Globus pallidus (tissue), 1 donor: ENCODE measurements at regions not wholly inside any gene's neighbourhood (a gene's known extent, or its start where the extent isn't known, plus 50 kb on each side); places are given as distances from the start of the nearest gene placed in this dataset.
"Not testable (repeated sequence)": the region's sequence is repeated elsewhere in the genome, so short reads cannot be mapped to it uniquely, and the experiment has no call there.

Source experiments
- DNase-seq: peaks from one replicate; pipeline ENCODE4 v3.0.0-alpha.2; 2015; ENCODE audit warnings: low spot score

DNA sequence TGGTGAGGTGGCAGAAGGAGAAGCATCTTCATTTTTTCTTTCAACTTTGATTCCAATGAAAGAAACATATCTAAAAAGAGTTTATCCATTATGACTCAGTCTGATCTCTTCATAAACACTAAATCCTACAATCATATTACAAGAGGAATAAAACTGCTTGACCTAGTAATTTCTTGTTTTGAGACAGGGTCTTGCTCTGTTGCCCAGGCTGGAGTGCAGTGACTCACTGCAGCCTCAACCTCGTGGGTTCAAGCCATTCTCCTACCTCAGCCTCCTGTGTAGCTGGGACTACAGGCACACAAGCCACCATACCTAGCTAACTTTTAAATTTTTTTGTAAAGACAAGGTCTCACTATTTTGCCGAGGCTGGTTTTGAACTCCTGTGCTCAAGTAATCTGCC, 147.2 kb downstream of the NDUFA12 start:
- no peak for DNase-seq

DNA sequence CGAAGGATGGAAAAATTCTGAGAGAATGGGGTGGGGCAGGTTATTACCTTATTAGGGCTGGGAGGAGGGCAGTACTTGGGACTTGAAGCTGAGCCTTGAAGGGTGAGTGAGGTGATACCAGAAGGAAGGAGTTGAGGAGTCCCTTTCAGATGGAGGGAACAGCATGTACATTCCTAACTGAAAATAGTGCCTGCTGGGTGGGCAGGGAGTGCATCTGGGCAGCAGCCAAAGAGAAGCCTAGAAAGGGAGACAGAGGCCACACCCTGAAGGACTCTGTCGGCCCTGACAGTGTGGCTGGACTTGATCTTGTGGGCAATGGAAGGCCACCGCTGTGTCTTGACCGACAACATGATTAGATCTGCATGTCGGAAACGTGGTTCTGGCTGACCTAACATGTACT, 147.6 kb downstream of the NDUFA12 start:
- no peak for DNase-seq

DNA sequence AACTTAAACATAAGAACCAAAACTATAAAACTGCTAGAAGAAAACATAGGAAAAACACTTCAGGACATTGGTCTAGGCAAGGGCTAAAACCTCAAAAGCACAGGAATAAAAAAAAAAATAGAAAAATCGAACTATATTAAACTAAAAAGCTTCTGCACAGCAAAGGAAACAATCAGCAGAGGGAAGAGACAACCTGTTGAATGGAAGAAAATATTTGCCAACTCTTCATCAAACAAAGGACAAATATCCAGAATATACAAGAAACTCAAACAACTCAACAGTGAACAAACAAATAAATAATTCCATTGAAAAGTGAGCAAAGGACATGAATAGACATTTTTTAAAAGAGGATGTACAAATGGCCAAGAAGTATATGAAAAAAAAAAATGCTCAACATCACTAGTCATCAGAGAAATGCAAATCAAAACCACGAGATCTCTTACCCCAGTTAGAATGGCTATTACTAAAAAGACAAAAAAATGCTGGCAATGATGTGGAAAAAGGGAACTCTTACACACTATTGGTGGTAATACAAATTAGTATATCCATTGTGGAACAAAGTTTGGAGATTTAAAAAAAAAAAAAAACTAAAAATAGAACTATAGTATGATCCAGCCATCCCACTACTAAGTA, 152.0 kb downstream of the NDUFA12 start:
- no peak for DNase-seq

DNA sequence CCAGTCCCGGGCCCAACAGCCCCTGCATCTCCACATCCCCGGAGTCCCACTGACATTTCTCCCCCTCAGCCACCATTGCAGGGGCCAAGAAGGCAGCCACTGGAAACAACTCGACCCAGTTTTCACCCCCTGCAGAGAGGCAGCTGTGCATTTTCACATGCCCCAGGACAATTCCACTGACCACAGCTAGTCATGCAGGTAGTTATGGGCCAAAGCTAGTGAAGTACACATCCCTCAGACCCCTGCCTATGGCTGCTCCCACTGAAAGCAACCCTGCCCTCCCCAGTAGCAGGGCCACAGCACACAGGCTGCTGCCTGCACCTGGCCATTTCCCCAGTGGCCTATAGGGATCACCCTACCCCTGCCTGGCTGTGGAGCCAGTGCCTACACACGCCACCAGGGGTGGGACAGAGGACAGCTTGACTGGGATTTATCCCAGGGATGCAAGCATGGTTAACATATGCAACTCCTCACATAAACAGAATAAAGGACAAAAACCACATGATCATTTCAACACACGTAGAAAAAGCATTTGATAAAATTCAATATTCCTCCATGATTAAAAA, 154.0 kb downstream of the NDUFA12 start:
- no peak for DNase-seq

DNA sequence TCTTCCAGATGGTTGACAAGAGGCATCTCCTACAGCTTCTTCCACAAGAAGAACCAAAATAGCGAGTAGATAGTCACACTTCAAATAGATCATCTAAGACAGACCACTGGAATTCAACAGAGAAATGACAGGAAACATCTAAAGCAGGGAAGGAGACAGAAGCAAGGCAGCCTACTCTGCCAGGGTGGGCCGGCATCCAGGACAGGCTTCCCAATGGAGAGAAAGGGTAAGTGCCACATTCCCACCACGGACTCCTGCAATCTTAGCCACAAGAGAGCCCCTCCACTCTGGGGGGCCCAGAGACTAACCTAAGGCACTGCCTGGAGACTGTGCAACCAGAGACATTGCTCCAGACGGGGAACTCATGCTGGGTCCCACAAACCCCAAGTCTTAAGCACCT, 154.5 kb downstream of the NDUFA12 start:
- no peak for DNase-seq

DNA sequence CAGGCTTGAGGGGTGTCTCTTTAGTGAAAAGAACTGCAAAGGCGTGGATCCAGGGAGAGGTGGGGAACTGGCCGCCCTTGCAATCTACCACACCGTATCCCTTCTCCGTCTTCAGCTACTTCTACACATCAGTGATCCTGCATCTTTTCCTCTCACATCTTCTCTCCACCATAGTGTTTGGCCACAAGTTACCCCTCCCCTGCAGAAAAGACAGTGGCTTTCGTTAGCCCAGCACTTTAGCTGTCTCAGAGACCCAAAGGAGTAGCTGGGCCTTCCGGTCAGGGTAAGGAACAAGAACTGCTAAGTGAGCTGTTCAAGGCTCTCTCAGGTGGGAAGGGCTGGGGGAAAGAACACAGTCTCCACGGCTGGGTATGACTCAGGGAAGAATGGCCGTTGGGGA, 158.4 kb downstream of the NDUFA12 start:
- DNase-seq: no peak

DNA sequence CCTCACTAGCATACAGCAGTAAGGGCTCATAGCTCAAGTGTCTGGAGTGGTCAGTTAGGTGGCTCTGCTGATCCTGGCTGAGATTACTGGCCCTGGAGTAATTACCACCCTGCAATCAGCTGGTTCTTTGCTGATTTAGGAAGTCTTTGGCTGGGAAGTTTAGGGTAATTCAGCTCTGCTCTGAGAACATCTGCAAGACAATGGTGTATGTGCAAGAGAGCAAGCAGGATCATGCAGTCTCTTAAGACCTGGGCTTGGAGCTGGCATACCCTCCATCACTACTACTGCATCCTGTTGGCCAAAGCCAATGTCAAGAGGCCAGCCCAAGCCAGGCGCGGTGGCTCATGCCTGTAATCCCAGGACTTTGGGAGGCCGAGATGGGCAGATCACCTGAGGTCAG, 159.0 kb downstream of the NDUFA12 start:
- DNase-seq: no peak

DNA sequence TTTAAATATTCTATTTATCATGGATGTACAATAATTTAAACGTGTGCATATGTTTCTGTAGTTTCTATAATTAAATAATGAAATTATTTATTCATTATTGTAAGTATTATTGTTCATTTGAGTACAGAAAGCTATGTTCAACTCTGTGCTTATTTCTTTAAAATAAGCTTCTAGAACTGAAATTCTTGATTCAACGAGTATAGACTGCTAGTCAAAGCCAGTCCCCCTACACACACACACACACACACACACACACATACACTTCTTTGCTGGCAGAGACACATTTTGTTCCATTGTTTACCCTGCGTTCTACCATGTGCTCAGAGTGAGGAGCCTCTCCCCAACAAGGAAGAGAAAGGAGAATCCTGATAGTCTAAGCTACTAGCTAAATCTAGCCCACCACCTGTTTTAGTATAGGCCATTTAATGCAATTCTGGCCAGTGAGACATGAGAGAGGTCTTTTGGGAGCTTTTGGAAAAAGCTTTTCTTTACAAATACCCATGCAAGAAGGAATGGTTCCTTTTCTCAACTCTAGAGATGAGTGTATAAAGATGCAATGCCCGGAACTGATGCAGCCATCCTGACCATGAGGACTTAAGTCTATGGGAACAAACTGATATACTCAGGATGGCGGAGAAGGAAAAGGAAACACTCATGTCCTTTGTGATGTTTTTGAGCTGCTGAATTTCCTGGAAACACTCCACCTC, 161.4 kb downstream of the NDUFA12 start:
- DNase-seq: no peak

DNA sequence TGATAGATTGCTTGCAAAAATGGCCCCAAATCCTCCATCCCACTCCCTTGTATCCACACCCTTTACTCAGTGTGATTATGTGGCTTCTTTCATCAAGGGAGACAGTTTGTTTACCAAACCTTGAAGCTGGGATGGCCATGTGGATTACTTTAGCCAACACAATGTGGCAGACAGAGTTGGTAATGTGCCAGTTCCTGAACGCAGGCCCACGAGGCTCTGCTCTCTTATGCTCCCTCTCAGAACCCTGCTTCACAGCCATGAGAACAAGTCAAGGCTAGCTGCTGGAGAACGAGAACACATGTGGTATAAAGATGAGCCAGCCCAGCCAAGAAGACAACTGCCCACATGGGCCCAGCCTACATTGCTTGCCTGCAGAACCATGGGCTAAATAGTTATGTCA, 162.3 kb downstream of the NDUFA12 start:
- DNase-seq: no peak

DNA sequence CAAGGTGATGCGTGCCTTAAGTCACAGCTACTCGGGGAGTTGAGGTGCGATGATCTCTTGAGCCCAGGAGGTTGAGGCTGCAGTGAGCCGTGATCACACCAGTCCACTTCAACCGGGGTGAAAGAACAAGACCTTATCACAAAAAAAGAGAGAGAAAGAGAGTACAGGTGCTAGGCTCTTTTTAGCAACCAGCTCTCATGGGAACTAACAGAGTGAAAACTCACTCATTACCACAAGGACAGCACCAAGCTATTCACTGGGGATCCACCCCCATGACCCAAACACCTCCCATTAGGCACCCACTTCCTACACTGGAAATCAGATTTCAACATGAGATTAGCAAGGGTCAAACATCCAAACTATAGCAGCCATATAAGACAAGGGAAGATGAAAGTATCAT, 164.2 kb downstream of the NDUFA12 start:
- DNase-seq: no peak

DNA sequence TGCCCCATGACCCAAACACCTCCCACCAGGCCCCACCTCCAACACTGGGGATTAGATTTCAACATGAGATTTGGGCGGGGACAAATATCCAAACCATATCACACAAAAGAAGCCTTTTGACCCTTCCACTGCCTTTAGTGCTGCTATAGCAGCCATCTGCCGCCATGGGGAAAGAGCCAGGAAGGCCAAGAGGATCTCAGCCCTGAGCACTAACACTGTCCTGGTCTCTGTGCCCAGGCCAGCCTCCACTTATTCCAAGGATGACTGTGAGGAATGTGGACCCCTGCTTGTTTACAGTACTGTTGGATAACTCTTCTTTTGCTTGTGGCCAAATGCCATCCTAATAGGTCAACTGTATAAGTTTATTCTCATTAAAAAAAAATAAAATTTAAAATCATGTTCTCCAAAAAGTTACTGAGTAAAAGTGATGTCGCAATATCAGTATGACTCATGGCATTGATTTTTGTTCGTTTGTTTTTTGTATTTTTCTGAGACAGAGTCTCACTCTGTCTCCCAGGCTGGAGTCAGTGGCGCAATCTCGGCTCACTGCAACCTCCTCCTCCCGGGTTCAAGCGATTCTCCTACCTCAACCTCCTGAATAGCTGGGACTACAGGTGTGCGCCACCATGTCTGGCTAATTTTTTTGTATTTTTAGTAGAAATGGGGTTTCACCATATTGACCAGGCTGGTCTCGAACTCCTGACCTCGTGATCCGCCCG, 166.4 kb downstream of the NDUFA12 start:
- not testable (repeated sequence) for DNase-seq

DNA sequence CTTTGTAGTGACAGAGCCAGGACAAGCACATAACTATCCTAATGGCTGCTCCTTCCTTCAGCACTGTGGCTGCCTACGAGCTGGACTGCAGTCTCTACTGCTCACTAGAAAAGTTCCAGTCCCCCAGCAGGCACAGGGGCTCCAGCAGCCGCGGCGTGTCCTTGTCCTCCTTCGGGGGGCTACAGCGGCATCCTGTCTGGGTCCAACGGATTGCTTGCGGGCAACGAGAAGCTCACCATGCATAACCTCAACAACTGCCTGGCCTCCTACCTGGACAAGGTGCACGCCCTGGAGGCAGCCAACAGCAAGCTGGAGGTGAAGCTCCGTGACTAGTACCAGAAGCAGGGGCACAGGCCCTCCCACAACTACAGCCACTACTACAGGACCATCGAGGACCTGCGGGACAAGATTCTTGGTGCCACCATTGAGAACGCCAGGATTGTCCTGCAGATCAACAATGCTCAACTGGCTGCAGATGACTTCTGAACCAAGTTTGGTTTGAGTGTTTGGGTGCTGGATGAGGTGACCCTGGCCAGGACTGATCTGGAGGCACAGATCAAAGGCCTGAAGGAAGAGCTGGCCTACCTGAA, 169.4 kb downstream of the NDUFA12 start:
- no peak for DNase-seq

DNA sequence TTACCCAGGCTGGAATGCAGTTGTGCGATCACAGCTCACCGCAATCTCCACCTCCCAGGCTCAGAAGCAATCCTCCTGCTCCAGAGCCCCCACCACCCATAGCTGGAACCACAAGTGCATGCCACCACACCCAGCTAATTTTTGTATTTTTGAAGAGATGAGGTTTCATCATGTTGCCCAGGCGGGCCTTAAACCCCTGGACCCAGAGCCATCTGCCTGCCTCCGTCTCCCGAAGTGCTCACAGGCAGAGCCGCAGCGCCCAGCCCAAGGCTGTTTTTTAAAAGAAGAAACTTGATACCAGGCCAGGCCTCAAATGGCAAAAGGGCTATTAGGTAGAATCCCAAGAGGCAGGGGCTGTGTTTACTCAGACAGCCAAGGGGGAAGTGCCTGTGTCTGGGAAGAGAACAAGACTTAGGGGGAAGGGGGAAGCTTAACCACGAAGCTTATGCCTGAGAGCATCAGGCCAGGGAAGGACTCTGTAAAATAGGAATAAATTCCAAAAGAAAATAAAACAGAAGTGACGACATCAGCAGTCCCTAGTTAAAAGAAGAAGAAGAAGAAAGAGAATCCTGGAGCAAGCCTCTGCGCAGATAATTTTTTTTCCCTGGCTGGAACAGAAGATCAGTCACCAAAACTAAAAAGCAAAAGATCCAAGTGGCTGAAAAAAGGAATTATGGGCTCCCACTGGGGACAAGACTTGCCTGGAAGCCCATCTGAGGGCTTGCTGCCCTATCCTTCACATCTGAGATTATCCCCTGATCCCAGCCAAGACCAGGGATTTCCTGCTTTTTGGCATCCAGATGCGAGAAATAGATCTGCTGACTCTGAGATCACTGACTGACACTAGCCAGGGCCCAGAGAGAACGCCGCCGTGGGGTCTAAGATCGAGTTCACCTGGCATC, 170.5 kb downstream of the NDUFA12 start:
- peak; percentile 55 for DNase-seq

DNA sequence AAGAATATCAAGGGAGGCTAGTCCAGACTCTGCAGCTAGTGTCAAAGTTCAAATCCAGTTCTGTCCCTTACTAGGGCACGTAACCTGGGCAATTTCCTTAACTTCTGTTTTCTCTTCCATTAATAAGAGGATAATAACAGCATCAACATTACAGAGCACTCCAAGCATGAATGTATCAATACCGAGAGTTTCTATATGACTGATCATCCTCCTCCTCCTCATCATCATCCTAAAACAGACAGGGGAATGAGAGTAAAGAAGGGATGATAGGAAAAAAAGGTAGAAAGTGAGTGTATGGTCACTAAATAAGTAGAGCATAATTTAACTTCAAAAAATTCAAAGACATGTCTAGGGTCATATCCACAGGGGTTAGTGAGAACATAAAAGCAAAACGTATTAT, 171.4 kb downstream of the NDUFA12 start:
- DNase-seq: no peak

DNA sequence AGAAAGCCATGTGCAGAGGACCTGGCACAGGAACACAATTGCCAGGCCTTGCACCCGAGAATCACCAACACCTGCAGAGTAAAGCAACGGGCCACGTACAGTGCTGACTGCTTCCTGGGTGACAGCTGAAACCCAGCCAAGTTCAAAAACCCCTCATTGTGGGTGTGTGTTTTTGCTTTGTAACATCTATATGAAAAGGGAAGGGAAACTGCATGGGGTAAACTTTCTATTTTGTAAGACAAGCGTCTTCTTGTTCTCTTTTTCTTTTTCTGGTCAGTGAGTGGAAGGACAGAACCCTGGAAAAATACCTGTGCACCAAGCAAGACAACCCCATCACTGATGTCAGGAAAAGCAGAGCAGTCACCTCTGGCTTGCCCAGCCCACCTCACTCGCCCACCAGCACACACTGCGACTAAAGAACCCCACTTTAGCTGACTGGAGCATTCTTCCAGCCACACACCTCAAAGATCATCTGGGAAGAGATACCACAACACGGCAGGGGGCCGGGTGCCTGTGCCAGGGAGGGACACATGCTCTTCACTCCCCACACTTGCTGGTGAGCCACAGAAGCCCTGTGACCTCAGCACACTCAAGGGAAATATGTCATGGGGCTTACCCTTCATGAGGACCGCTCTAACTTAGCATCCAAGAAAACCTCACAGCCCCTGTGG, 172.3 kb downstream of the NDUFA12 start:
- DNase-seq: peak; percentile 47

DNA sequence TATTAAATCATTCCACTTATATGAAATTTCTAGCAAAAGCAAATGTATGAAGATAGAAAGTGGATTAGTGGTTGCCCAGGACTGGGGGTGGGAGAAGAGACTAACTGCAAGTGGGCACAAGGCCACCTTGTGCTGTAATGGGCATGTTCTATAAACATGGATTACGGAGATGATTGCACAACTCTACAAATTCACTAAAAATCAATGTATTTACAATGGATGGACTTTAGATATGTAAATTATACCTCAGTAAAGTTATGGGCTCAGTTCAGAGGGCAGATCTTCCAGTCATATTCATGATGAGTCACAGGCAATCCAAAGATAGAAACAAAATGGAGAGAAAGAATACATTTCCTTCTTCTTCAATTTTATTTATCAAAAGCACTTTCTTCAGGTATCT, 173.9 kb downstream of the NDUFA12 start:
- no peak for DNase-seq

DNA sequence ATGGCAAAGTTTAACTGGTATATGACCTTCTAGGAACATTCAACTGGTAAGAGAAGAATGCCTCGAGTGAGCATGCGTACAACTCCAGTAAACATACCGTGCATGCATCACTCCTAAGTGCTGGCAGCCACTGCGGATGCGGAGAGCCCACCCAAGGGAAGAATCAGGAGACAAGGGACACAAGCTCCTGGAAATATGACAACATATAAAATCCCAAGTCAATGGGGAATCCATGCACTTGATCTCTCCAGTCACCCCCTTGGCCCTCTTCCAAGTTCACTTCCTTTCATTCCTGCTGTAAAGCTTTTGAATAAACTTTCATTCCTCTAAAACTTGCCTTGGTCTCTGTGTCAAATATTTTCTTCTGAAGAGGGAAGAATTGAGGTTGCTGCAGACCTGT, 168.7 kb upstream of the TMCC3 start:
- DNase-seq: no peak

DNA sequence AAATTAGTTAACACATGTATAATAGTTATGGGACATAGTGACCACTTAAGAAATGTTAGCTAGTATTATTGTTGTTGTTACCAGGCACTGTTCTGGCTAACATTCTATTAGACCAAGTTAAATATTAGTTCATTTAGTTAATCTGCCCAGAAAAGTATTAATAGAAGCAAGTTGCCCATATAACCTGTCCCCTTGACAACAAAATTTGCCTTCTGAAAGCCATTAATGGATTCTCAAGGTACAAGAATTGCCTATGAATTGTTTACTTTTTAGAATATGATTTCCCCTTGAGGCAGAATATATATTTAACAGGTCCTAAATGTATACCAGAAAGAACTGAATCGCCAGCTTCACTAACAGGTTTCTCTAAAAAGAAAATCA, 167.3 kb upstream of the TMCC3 start:
- DNase-seq: no peak

DNA sequence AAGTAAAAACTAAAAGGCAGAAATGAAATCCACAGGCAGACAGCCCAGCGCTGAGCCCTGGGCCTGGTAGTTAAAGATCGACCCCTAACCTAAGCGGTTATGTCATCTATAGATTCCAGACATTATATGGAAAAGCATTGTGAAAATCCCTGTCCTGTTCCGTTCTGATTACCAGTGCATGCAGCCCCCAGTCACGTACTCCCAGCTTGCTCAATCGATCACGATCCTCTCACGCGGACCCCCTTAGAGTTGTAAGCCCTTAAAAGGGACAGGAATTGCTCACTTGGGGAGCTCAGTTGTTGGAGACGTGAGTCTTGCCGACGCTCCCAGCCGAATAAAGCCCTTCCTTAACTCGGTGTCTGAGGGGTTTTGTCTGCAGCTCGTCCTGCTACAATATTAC, 166.8 kb upstream of the TMCC3 start:
- DNase-seq: not testable (repeated sequence)

DNA sequence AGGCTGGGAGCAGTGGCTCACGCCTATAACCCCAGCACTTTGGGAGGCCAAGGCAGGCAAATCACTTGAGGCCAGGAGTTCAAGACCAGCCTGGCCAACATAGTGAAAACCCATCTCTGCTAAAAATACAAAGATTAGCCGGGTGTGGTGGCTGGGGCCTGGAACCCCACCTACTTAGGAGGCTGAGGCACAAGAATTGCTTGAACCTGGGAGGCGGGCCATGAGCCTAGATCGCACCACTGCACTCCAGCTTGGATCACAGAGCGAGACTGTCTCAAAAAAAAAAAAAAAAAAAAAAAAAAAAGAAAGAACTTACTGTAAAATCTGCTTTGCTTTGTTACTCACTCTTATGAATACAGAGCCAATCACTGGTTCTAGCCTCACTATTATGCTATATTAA, 166.4 kb upstream of the TMCC3 start:
- not testable (repeated sequence) for DNase-seq

DNA sequence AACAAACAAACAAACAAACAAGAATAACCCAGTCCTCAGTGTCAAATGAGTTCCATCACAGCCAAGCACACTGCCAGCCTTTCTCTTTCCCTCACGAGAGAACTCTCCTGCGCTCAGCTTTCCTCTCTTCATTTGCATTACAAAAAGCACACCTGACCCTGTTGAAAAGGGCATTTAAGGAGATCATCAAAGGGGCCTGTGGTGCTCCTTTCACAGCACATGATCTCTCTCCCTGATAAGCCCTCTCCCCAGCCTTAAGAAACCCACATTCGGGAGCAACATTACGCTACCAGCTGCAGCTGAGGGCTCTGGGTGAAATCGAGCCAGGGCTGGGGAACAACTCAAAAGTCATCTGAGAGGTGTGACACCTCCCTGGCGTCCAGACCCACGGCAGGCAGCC, 165.6 kb upstream of the TMCC3 start:
- no peak for DNase-seq
